ENCODE measurements at regions not wholly inside any gene's neighbourhood (a gene's known extent, or its start where the extent isn't known, plus 50 kb on each side); places are given as distances from the start of the nearest gene placed in this dataset.

DNA sequence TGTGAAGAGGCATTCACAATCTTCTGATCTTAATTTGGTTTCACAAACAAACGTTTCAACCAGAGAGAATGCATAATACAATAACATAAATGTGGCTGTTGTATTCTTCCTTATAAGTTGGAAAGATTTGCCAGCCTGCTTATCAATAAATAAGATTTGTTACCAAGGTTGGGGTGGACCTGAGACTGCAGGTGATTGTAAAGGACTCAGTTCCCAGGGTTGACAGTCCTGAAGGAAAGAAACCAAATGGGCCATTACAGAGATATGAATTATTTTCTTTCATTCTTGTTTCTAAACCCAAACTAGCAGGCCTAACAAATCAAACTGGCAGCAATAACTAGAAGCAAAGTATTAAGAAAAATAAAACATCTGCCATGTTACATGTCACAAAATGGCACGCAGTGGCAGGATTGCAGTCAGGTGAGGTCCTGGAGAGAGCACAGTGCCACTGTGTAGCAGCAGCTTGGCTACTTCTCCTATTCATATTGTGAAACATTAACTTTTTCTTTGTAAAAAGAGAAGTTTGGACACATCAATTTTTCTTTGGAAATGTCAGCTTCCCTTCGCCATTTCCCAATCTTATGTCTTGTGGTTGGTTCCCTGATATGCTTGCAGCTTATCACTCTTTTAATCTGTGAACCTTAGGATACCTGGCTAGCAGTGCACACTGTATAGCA lies 133.8 kb upstream of the EMCN start:
- Mint-ChIP-seq H3K4me3 (no peak overlapping the region), H3K27ac (ENCODE audit: unreplicated experiment) (no peak overlapping the region), H3K9me3 (no peaks in the 10 kb centered on the region), H3K36me3 (ENCODE audit: low read depth) (no peaks in the 10 kb centered on the region), H3K4me1 (no peaks in the 10 kb centered on the region), H3K27me3 (ENCODE audit: low read depth) (no peaks in the 10 kb centered on the region)
- no peak for DNase-seq (ENCODE audit: low read depth, low spot score)
- TF ChIP-seq, protein P1, sequence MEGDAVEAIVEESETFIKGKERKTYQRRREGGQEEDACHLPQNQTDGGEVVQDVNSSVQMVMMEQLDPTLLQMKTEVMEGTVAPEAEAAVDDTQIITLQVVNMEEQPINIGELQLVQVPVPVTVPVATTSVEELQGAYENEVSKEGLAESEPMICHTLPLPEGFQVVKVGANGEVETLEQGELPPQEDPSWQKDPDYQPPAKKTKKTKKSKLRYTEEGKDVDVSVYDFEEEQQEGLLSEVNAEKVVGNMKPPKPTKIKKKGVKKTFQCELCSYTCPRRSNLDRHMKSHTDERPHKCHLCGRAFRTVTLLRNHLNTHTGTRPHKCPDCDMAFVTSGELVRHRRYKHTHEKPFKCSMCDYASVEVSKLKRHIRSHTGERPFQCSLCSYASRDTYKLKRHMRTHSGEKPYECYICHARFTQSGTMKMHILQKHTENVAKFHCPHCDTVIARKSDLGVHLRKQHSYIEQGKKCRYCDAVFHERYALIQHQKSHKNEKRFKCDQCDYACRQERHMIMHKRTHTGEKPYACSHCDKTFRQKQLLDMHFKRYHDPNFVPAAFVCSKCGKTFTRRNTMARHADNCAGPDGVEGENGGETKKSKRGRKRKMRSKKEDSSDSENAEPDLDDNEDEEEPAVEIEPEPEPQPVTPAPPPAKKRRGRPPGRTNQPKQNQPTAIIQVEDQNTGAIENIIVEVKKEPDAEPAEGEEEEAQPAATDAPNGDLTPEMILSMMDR (conservative IDR thresholded peaks at IDR 0.05): no peak

DNA sequence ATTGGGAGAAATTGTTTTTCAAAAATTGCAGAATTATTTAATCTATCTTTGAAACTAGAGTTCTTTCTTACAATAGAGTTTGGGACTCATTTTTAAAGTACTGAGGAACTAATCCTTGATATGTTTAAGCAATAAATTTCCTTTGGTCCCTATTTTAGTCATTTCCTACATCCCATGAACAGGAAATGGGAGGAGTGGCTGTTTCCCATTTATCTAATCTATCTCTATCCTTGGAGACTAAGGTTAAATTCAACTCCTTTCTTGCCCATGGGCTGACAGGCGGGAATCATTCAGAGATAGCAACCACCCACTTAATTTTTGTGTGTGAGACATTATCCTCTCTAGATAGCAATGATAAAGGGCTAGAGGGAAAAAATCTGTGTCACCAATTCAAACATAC lies 131.6 kb upstream of the EMCN start:
- no peak overlapping the region for H3K27ac Mint-ChIP-seq (ENCODE audit: unreplicated experiment)

DNA sequence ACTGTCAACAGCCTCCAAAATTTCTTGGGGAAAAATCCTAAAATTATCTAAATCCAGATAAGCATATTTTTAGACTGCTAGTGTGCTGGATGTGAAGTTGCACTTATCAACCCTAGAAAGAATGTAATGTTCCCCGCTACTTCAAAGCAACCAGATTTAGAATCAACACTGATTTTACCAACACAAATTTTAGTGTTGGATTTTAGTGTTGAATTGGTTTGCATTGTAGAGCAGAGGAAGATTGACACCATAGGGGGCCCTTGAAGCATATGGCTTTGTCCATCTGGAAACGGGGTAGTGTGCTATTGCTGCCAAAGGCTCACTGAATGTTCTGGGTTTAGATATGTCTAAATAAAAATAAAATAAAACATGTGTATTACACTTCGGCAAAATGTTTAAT lies 126.3 kb upstream of the EMCN start:
- no peak overlapping the region for H3K27ac Mint-ChIP-seq (ENCODE audit: unreplicated experiment)
- H3K27me3 Mint-ChIP-seq (ENCODE audit: low read depth): no peaks in the 10 kb centered on the region
- TF ChIP-seq, protein P1 (conservative IDR thresholded peaks at IDR 0.05): no peak
- H3K4me3 Mint-ChIP-seq: no peak overlapping the region
- DNase-seq (ENCODE audit: low read depth, low spot score): no peak
- H3K4me1 Mint-ChIP-seq: no peaks in the 10 kb centered on the region
- no peaks in the 10 kb centered on the region for H3K9me3 Mint-ChIP-seq
- H3K36me3 Mint-ChIP-seq (ENCODE audit: low read depth): no peaks in the 10 kb centered on the region

More for the DNA sequence above, 131.6 kb upstream of the EMCN start:
- Mint-ChIP-seq H3K9me3 (no peaks in the 10 kb centered on the region), H3K4me3 (no peak overlapping the region), H3K4me1 (no peaks in the 10 kb centered on the region), H3K36me3 (ENCODE audit: low read depth) (no peaks in the 10 kb centered on the region), H3K27me3 (ENCODE audit: low read depth) (no peaks in the 10 kb centered on the region)
- TF ChIP-seq, protein P1 (conservative IDR thresholded peaks at IDR 0.05): no peak
- no peak for DNase-seq (ENCODE audit: low read depth, low spot score)

DNA sequence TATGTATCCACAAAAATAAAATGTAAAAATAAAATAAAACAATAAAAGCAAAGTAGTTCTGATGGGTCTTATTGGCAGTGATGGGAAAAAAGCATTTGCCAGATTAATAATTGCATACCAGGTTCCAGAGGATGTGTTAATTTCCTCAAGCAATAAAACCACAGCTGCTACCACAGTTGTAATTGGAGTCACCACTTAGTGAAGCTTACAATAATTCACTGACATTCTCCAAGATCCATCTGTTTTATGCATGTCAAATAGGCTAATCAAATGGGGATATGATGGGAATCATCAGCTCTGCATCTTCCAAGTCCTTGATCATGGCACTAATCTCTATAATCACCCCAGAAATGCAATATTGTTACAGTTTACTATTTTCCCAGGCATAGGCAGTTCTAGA lies 123.5 kb upstream of the EMCN start:
- no peaks in the 10 kb centered on the region for H3K36me3 Mint-ChIP-seq (ENCODE audit: low read depth)
- H3K4me1 Mint-ChIP-seq: no peaks in the 10 kb centered on the region
- H3K4me3 Mint-ChIP-seq: no peak overlapping the region
- no peak overlapping the region for H3K27ac Mint-ChIP-seq (ENCODE audit: unreplicated experiment)
- no peak for DNase-seq (ENCODE audit: low read depth, low spot score)
- TF ChIP-seq, protein P1 (conservative IDR thresholded peaks at IDR 0.05): no peak
- H3K9me3 Mint-ChIP-seq: peaks cover 4% of the 10 kb centered on the region
- no peaks in the 10 kb centered on the region for H3K27me3 Mint-ChIP-seq (ENCODE audit: low read depth)

DNA sequence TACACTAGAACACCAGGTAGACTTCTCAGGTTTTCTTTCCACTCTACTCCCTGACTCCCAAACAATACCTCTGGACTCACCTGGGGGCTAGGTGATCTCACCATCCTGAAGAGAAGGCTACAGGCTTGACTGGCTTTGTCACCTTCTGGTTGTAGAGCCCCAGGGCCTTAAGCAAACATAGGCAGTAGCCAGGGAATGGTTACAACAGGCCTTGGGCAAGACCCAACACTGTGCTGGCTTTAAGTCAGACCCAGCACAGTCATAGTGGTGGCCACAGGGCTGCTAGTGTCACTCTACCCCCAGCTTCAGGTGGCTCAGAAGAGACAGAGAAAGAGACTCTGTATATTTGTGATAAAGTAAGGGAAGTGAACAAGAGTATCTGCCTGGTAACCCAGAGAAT lies 118.1 kb upstream of the EMCN start:
- no peak for DNase-seq (ENCODE audit: low read depth, low spot score)
- H3K27ac Mint-ChIP-seq (ENCODE audit: unreplicated experiment): no peak overlapping the region
- no peaks in the 10 kb centered on the region for H3K27me3 Mint-ChIP-seq (ENCODE audit: low read depth)
- H3K36me3 Mint-ChIP-seq (ENCODE audit: low read depth): no peaks in the 10 kb centered on the region
- TF ChIP-seq, protein P1 (conservative IDR thresholded peaks at IDR 0.05): no peak
- H3K4me1 Mint-ChIP-seq: no peaks in the 10 kb centered on the region
- no peak overlapping the region for H3K4me3 Mint-ChIP-seq
- peaks cover 4% of the 10 kb centered on the region for H3K9me3 Mint-ChIP-seq
